Glutamatergic neuron (in vitro differentiated cells): ENCODE measurements at regions not wholly inside any gene's neighbourhood (a gene's known extent, or its start where the extent isn't known, plus 50 kb on each side); places are given as distances from the start of the nearest gene placed in this dataset.
"Not testable (repeated sequence)": the region's sequence is repeated elsewhere in the genome, so short reads cannot be mapped to it uniquely, and the experiment has no call there.

ENCODE experiments used
- DNase-seq: peaks from one replicate; pipeline ENCODE4 v3.0.0; 2022
- H3K27ac Mint-ChIP-seq: one replicate; pipeline ENCODE4 v1.8.0; 2020; ENCODE audit warnings: mild to moderate bottlenecking, mixed read lengths, inconsistent platforms; ENCODE audit not compliant: unreplicated experiment
- H3K27me3 Mint-ChIP-seq: one replicate; pipeline ENCODE4 v1.8.0; 2020; ENCODE audit warnings: mild to moderate bottlenecking, moderate library complexity, mixed read lengths, inconsistent platforms; ENCODE audit not compliant: unreplicated experiment
- H3K36me3 Mint-ChIP-seq: one replicate; pipeline ENCODE4 v1.8.0; 2020; ENCODE audit warnings: mild to moderate bottlenecking, mixed read lengths, inconsistent platforms; ENCODE audit not compliant: unreplicated experiment
- H3K4me1 Mint-ChIP-seq: one replicate; pipeline ENCODE4 v1.8.0; 2020; ENCODE audit warnings: mild to moderate bottlenecking, low read depth, mixed read lengths, inconsistent platforms; ENCODE audit not compliant: unreplicated experiment
- H3K4me3 Mint-ChIP-seq: one replicate; pipeline ENCODE4 v1.8.0; 2020; ENCODE audit warnings: mild to moderate bottlenecking, mixed read lengths, inconsistent platforms; ENCODE audit not compliant: unreplicated experiment
- H3K9me3 Mint-ChIP-seq: one replicate; pipeline ENCODE4 v1.8.0; 2020; ENCODE audit warnings: mild to moderate bottlenecking, moderate library complexity, mixed read lengths, inconsistent platforms; ENCODE audit not compliant: unreplicated experiment
- CTCF ChIP-seq: fragments of 200-600 bp; sonication (generic); IDR thresholded peaks from one replicate; pipeline ENCODE4 v1.5.0; 2021; ENCODE audit not compliant: partially characterized antibody, unreplicated experiment

GRCh38 chr13:56459286-56459685 lies 681.4 kb upstream of the PRR20A start:
- H3K36me3 Mint-ChIP-seq, result peaks cover 9% of the 10 kb centered on the region
- no peak for DNase-seq
- H3K9me3 Mint-ChIP-seq, result peaks cover 5% of the 10 kb centered on the region
- peaks cover 9% of the 10 kb centered on the region for H3K4me1 Mint-ChIP-seq
- H3K4me3 Mint-ChIP-seq, result no peak overlapping the region
- TF ChIP-seq CTCF, result no peak
- H3K27me3 Mint-ChIP-seq, result no peaks in the 10 kb centered on the region
- H3K27ac Mint-ChIP-seq, result no peak overlapping the region

GRCh38 chr13:56501750-56502149 lies 639.0 kb upstream of the PRR20A start:
- peaks cover under 1% of the 10 kb centered on the region for H3K4me1 Mint-ChIP-seq
- H3K27ac Mint-ChIP-seq, result no peak overlapping the region
- no peaks in the 10 kb centered on the region for H3K9me3 Mint-ChIP-seq
- no peak overlapping the region for H3K4me3 Mint-ChIP-seq
- H3K27me3 Mint-ChIP-seq, result no peaks in the 10 kb centered on the region
- no peak for TF ChIP-seq CTCF
- H3K36me3 Mint-ChIP-seq, result no peaks in the 10 kb centered on the region
- DNase-seq, result no peak

GRCh38 chr13:56510836-56511235 lies 629.9 kb upstream of the PRR20A start:
- Mint-ChIP-seq H3K27me3 (no peaks in the 10 kb centered on the region), H3K9me3 (no peaks in the 10 kb centered on the region), H3K27ac (no peak overlapping the region), H3K4me3 (no peak overlapping the region), H3K36me3 (no peaks in the 10 kb centered on the region), H3K4me1 (peaks cover 2% of the 10 kb centered on the region)
- TF ChIP-seq CTCF, result no peak
- no peak for DNase-seq

- not testable (repeated sequence) for H3K4me1 Mint-ChIP-seq, H3K27me3 Mint-ChIP-seq, H3K27ac Mint-ChIP-seq, DNase-seq, H3K9me3 Mint-ChIP-seq, H3K4me3 Mint-ChIP-seq, H3K36me3 Mint-ChIP-seq
Measured at GRCh38 chr13:56512336-56512735, 628.4 kb upstream of the PRR20A start.

GRCh38 chr13:56515441-56515840 lies 625.3 kb upstream of the PRR20A start:
- no peak overlapping the region for H3K4me3 Mint-ChIP-seq
- H3K27me3 Mint-ChIP-seq, result no peaks in the 10 kb centered on the region
- no peak overlapping the region for H3K27ac Mint-ChIP-seq
- TF ChIP-seq CTCF, result no peak
- H3K4me1 Mint-ChIP-seq, result no peaks in the 10 kb centered on the region
- no peaks in the 10 kb centered on the region for H3K9me3 Mint-ChIP-seq
- H3K36me3 Mint-ChIP-seq, result no peaks in the 10 kb centered on the region
- no peak for DNase-seq
